ENCODE measurements at regions not wholly inside any gene's neighbourhood (a gene's known extent, or its start where the extent isn't known, plus 50 kb on each side); places are given as distances from the start of the nearest gene placed in this dataset.

- Mint-ChIP-seq H3K27ac (no peak overlapping the region), H3K27me3 (ENCODE audit: insufficient read depth, low read depth, poor library complexity) (no peaks in the 10 kb centered on the region), H3K36me3 (ENCODE audit: low read depth) (no peaks in the 10 kb centered on the region), H3K9me3 (no peaks in the 10 kb centered on the region), H3K4me1 (peaks cover 9% of the 10 kb centered on the region), H3K4me3 (no peak overlapping the region)
- H3F3A ChIP-seq (replicated peaks; ENCODE audit: low read depth) = no peaks in the 10 kb centered on the region
- no peak for DNase-seq (ENCODE audit: low spot score)
- H3K9me2 ChIP-seq (ENCODE audit: insufficient read depth) = peaks cover 5% of the 10 kb centered on the region
- ATAC-seq = no peak
- no peaks in the 10 kb centered on the region for H3K79me2 ChIP-seq (replicated peaks; ENCODE audit: insufficient read depth)
- no peaks in the 10 kb centered on the region for H3K27me3 ChIP-seq (ENCODE audit: insufficient read depth)
- no peaks in the 10 kb centered on the region for H3K4me1 ChIP-seq (ENCODE audit: insufficient read depth)
- no peak overlapping the region for H3K27ac ChIP-seq (ENCODE audit: low read depth)
- H3K4me3 ChIP-seq = no peak overlapping the region
- TF ChIP-seq, protein P1, sequence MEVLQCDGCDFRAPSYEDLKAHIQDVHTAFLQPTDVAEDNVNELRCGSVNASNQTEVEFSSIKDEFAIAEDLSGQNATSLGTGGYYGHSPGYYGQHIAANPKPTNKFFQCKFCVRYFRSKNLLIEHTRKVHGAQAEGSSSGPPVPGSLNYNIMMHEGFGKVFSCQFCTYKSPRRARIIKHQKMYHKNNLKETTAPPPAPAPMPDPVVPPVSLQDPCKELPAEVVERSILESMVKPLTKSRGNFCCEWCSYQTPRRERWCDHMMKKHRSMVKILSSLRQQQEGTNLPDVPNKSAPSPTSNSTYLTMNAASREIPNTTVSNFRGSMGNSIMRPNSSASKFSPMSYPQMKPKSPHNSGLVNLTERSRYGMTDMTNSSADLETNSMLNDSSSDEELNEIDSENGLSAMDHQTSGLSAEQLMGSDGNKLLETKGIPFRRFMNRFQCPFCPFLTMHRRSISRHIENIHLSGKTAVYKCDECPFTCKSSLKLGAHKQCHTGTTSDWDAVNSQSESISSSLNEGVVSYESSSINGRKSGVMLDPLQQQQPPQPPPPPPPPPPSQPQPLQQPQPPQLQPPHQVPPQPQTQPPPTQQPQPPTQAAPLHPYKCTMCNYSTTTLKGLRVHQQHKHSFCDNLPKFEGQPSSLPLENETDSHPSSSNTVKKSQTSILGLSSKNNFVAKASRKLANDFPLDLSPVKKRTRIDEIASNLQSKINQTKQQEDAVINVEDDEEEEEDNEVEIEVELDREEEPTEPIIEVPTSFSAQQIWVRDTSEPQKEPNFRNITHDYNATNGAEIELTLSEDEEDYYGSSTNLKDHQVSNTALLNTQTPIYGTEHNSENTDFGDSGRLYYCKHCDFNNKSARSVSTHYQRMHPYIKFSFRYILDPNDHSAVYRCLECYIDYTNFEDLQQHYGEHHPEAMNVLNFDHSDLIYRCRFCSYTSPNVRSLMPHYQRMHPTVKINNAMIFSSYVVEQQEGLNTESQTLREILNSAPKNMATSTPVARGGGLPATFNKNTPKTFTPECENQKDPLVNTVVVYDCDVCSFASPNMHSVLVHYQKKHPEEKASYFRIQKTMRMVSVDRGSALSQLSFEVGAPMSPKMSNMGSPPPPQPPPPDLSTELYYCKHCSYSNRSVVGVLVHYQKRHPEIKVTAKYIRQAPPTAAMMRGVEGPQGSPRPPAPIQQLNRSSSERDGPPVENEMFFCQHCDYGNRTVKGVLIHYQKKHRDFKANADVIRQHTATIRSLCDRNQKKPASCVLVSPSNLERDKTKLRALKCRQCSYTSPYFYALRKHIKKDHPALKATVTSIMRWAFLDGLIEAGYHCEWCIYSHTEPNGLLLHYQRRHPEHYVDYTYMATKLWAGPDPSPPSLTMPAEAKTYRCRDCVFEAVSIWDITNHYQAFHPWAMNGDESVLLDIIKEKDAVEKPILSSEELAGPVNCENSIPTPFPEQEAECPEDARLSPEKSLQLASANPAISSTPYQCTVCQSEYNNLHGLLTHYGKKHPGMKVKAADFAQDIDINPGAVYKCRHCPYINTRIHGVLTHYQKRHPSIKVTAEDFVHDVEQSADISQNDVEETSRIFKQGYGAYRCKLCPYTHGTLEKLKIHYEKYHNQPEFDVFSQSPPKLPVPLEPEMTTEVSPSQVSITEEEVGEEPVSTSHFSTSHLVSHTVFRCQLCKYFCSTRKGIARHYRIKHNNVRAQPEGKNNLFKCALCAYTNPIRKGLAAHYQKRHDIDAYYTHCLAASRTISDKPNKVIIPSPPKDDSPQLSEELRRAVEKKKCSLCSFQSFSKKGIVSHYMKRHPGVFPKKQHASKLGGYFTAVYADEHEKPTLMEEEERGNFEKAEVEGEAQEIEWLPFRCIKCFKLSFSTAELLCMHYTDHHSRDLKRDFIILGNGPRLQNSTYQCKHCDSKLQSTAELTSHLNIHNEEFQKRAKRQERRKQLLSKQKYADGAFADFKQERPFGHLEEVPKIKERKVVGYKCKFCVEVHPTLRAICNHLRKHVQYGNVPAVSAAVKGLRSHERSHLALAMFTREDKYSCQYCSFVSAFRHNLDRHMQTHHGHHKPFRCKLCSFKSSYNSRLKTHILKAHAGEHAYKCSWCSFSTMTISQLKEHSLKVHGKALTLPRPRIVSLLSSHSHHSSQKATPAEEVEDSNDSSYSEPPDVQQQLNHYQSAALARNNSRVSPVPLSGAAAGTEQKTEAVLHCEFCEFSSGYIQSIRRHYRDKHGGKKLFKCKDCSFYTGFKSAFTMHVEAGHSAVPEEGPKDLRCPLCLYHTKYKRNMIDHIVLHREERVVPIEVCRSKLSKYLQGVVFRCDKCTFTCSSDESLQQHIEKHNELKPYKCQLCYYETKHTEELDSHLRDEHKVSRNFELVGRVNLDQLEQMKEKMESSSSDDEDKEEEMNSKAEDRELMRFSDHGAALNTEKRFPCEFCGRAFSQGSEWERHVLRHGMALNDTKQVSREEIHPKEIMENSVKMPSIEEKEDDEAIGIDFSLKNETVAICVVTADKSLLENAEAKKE (CRISPR knock-in tag; IDR thresholded peaks at IDR 0.05) = no peak
- TF ChIP-seq CTCF (conservative IDR thresholded peaks at IDR 0.05; ENCODE audit: low read depth in 2 of 2) (no peak), ETS1 (IDR thresholded peaks at IDR 0.05) (no peak), POLR2AphosphoS5 (IDR thresholded peaks at IDR 0.05; ENCODE audit: low read depth) (no peak), ZNF331 (CRISPR knock-in tag; IDR thresholded peaks at IDR 0.05; ENCODE audit: low read depth) (no peak), CREB1 (CRISPR knock-in tag; IDR thresholded peaks at IDR 0.05; ENCODE audit: low read depth) (no peak), EZH2phosphoT487 (IDR thresholded peaks at IDR 0.05; ENCODE audit: unreplicated experiment) (no peak), ZNF114 (CRISPR knock-in tag; IDR thresholded peaks at IDR 0.05) (no peak), STAT1 (IDR thresholded peaks at IDR 0.05; ENCODE audit: unreplicated experiment) (no peak)
- no peak overlapping the region for H3K4me2 ChIP-seq
- no peaks in the 10 kb centered on the region for H4K20me1 ChIP-seq (replicated peaks; ENCODE audit: insufficient read depth)
- H2AFZ ChIP-seq = no peak overlapping the region
- H3K36me3 ChIP-seq (ENCODE audit: insufficient read depth) = no peaks in the 10 kb centered on the region
These were observed 721.9 kb upstream of the IGFBP7 start for GRCh38 chr4:57832083-57832482.

Measured in GM23338 (cell line).